Prostate gland (tissue), 2 donors: ENCODE measurements at regions not wholly inside any gene's neighbourhood (a gene's known extent, or its start where the extent isn't known, plus 50 kb on each side); places are given as distances from the start of the nearest gene placed in this dataset.

Experiments used
- CTCF ChIP-seq, 4 experiments: fragments of 200-600 bp in 2 of 4; fragments of 450-650 bp in 2 of 4; sonication (generic) in 2 of 4; IDR thresholded peaks; 1 replicate in 3 of 4; 2 replicates in 1 of 4; pipeline ENCODE4 v1.5.1; 2016 to 2019; ENCODE audit warnings: antibody characterized with exemption in 4 of 4, mild to moderate bottlenecking in 2 of 4, moderate library complexity in 2 of 4
- POLR2AphosphoS5 ChIP-seq: sonication (generic); formaldehyde crosslinking; IDR thresholded peaks from one replicate; pipeline ENCODE4 v1.6.1; 2017; ENCODE audit warnings: antibody characterized with exemption

DNA sequence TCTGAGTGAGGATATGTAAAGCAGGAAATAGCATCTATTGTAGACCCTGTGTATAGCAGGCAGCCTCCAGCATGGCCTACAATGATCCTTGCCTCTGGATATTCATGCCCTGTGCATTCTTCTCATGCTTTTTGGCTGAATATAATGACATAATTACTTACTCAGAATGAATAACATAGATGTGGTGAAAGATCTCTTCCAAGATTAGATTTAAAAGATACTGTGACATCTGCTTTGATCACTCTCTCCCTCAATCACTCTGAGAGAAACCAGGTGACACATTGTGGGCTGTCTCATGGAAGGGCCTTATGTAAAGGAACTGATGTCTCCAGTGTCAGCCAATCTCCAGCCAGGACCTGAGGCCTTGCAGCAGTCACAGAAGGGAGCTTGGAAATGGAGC is 376.7 kb downstream of the DNAH5 start:
- no peak for TF ChIP-seq POLR2AphosphoS5
- TF ChIP-seq CTCF (IDR thresholded peaks at IDR 0.05) = no peak
